WTC11 (cell line): ENCODE measurements at regions not wholly inside any gene's neighbourhood (a gene's known extent, or its start where the extent isn't known, plus 50 kb on each side); places are given as distances from the start of the nearest gene placed in this dataset.

Experiments used
- CTCF ChIP-seq: fragments of 200-600 bp; IDR thresholded peaks from 2 replicates; pipeline ENCODE4 v1.8.0; 2022; ENCODE audit warnings: antibody characterized with exemption
- E2F4 ChIP-seq: sonication (generic); formaldehyde crosslinking; IDR thresholded peaks from 2 replicates; pipeline ENCODE4 v1.8.1; 2022; ENCODE audit warnings: low read depth, mild to moderate bottlenecking, moderate library complexity, missing genetic modification reagents, borderline replicate concordance
- NR1H2 ChIP-seq: sonication (generic); formaldehyde crosslinking; IDR thresholded peaks from 2 replicates; pipeline ENCODE4 v1.9.0; 2021; ENCODE audit warnings: mild to moderate bottlenecking, moderate library complexity, missing genetic modification reagents
- PRDM15 ChIP-seq: sonication (generic); formaldehyde crosslinking; IDR thresholded peaks from 2 replicates; pipeline ENCODE4 v1.8.0; 2022; ENCODE audit warnings: missing genetic modification reagents

GRCh38 chr3:6447166-6447801 is 413.6 kb upstream of the GRM7 start:
- TF ChIP-seq PRDM15 (CRISPR knock-in tag) (no peak), E2F4 (CRISPR knock-in tag) (no peak), CTCF (no peak), NR1H2 (CRISPR knock-in tag) (no peak)
